NCI-H82 (cell line): ENCODE measurements at regions not wholly inside any gene's neighbourhood (a gene's known extent, or its start where the extent isn't known, plus 50 kb on each side); places are given as distances from the start of the nearest gene placed in this dataset.
"Not testable (repeated sequence)": the region's sequence is repeated elsewhere in the genome, so short reads cannot be mapped to it uniquely, and the experiment has no call there.

Experiments
- DNase-seq: peaks from one replicate; lab custom pipeline; 2025; lab: John Stamatoyannopoulos, UW

DNA sequence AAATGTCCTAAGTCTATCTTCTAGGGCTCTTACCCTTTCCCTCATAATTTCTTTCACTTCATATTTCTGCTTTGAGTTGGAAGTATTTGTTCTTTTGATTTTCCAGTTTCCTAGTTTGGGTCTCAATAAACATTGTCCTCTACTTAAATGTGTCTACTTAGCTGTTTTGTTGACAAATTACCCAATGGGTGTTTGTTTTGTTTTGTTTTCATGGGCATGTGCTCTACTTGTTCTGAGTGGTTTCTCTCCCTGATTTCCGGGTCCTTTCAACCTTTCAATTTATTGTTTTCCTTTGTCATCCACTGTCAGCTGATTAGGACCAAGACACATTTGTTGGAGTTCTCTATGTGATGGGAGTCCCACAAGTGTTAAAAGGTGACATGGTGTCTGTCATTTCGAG is 1181.4 kb downstream of the RPA4 start:
- DNase-seq: no peak

DNA sequence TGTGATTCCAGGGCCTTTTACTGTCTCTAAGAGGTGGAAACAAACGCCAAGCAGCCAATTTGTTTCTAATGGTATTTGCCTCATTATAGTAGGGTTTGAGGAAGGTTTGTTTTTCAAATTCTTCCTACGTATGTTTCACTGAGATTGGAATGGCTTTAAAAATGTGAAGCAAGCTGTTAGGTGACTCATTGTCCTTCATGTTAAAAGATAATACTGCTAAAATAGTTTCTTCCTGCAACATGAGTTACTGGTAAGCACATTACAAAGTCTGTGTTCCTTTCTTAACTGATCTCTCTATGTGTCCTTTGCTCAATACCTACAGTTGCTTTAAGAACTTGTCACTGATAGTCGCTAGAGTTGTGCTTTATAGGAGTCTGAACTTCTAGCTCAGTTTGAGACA is 1183.9 kb downstream of the RPA4 start:
- no peak for DNase-seq

DNA sequence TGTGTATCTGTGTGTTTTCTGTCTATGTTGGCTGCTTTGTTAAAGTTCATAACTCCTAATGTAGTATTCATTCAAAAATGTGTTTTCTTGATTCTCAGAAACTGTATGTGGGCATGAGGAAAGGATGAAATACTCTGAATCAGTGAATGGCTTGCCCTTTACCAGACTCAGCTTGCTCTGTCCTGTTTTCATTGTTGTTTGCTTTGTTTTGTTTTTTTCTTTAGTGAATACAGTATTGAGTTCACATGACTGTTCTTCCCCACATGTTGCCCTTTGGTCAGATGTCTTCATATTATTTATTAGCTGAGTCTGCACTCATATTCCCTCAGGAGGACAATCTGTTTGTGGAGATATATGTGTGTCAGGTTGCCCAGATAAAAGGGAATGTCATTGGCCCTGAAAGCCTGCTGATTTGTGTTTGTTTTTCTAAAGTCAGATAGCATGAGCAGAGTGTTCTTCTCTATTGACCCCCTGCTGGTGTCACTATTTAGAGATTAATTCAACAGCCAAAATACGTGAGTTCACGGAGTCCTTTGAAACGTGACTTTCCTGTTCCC is 1184.4 kb downstream of the RPA4 start:
- DNase-seq: no peak

DNA sequence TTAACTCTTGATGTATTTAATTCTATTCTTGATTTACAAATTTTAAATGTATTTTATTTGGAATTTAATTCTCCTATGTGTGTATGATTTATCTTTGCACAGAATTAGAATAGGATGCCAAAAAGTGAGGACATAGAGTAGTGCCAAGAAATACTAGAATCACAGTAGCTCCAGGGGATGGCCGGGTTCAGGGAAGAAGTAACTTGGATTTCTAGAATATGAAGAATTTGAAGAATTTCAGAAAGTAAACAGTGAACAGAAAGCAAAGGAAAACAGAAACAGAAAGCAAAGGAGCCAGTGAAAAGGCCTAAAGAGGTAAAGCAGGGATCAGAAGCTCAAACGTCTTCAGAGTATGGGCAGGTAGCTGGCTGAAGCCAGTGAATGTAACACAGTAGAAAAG is 1187.6 kb downstream of the RPA4 start:
- DNase-seq: no peak

DNA sequence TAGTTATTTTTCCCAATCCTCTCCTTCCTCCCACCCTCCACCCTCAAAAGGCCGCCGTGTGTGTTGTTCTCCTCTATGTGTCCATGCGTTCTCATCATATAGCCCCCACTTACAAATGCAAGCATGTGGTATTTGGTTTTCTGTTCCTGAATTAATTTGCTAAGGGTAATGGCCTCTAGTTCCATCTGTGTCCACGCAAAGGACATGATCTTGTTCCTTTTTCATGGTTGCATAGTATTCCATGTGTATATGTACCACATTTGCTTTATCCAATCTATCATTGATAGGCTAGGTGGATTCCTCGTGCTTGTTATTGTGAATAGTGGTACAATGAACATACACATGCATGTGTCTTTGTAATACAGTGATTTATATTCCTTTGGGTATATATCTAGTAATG is 1193.7 kb downstream of the RPA4 start:
- DNase-seq: no peak

DNA sequence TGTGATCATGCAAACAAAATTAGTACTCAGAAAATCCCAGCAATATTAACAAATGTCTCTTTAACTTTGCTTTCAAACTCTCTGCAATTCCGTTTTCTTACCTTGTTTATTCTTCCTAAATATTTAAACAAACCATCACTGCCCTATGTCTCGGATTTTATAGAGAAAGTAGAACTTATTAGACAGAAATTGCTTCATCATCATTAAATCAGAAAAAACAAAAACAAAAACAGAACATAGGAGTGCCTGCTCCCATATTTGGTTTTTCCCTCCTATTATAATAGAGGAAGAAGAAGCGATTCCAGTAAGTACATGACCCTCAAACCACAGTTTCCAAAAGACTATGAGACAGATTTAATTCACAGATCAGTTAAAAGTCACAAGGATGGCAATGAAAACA is 1228.0 kb downstream of the RPA4 start:
- DNase-seq: no peak

DNA sequence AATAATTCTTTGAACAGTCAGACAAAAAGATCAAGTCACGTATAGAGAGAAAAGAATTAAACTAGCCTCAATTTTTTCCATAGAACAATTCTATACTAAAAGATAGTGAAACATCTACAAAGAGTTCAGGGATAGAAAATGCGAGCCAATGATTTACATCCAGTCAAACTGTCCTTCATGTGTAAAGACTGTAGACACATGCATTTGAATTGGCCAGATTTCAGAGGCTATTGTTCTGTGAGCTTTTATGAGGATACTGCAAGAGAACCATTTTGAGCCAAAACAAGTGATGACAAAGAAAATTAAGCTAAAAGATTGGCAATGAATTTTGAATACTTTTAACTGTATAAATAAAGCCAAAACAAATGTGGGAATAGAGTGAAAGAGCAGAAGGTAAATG is 1230.3 kb downstream of the RPA4 start:
- no peak for DNase-seq

DNA sequence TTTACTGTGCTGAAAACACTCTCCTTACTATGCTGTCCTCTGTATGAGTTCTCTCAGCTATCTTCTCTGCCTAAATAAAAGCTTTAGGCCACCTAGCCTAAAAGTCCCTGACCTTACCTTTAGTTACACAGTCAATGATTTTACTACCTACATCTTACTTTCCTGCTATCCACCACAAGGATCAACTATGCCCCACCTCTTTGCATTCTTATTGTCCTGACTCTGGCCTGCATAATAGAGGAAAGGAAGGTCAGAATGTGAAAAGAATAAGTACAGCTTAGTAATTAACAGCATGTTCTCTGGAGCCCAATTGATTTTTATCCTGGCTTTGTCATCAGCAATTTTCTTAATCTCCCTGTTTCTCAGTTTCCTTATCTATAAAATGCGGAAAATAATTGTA is 1257.8 kb downstream of the RPA4 start:
- no peak for DNase-seq

DNA sequence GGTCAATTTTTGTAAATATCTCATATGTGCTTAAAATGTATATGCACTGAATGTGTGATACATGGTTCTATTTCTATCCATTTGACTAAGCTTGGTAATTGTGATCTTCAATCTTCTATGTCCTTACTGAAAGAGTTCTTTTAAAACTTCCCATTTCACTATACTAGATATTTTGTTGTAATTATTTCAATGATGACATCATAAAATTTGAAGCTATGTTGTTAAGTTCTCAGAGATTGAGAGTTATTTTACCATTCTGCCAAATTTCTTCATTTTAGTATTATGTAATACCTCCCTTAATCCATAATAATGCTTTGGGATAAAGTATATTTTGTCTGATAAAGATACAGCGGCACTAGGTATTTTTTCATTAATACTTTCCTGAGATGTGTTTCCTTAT is 1307.3 kb downstream of the RPA4 start:
- no peak for DNase-seq

DNA sequence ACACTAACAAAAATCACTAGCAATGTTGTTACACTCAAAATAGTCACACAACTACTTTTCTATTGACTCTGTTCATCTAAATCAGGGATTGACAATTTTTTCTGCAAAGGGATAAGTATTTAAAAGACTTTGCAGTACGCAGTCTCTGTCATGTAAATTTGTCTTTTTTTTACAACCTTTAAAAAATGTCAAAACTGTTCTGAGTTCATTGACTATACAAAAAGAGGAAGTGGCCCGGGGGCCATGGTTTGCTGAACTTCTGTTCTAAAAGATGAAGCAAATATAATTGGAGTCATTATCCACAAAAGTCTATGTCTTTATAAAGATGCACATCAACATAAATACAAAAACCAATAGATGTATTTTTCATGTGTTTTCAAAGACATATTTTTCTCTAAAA is 1310.3 kb downstream of the RPA4 start:
- no peak for DNase-seq

DNA sequence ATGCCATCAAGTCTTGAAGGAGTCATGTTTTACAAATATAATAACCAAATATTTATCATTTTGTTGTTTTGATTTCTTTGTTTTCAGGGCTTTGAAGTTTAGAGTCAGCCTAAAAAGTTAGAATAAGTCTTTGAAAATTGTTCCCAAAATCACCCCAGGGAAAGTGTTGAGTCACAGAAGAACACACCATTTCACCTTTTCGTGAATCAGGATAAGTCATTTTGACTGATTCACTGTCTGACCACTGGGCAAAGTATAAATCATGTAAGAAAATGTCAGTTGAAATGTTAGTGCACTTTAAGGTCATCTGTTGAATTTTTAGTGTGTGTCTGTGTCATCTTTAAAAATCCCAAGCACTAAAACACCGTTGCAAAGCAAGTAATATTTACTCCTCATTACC is 1320.1 kb downstream of the RPA4 start:
- no peak for DNase-seq

DNA sequence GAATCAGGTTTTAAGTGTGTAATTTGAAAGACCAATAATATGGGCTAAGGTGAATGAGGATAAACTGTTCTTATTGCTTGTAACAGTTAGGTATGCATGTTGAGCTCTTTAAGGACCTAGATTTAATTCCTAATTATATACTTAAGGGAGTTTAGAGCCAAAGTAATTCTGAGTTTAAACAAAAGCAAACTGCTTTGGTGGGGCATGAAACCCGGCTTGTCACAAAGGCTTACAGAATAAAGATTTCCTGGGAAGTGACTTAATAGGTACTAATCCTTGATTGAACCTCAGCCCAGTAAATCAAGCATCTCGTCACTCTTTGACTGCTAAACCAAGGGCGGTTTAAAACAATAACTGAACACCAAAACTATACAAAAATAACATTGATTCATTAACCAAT is 1324.2 kb downstream of the RPA4 start:
- DNase-seq: peak; percentile 87

DNA sequence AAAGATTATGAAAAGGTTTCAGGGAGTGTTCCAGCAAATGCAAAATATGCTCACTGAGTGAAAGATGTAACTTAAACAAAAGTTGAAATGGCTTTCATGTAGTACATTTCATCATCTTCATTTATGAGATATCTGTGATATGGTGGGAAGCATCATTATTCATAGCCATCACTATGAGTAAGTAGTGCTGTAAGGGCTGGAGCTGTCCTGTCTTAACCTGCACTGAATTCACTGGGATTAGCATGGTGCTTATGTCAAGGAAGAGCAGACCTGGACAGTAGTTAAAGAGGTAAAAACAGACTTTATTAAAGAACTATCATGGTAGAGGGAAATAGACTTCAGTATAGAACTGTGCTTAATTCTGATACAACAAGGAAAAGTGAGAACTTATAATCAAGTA is 1347.3 kb downstream of the RPA4 start:
- DNase-seq: no peak

DNA sequence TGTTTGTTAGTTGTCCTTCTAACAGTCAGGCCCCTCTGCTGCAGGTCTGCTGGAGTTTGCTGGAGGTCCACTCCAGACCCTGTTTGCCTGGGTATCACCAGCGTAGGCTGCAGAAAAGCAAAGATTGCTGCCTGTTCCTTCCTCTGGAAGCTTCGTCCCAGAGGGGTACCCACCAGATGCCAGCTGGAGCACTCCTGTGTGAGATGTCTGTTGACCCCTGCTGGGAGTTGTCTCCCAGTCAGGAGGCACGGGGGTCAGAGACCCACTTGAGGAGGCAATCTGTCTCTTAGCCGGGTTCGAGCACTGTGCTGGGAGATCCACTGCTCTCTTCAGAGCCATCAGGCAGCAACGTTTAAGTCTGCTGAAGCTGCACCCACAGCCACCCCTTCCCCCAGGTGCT is 1356.4 kb downstream of the RPA4 start:
- DNase-seq: not testable (repeated sequence)

DNA sequence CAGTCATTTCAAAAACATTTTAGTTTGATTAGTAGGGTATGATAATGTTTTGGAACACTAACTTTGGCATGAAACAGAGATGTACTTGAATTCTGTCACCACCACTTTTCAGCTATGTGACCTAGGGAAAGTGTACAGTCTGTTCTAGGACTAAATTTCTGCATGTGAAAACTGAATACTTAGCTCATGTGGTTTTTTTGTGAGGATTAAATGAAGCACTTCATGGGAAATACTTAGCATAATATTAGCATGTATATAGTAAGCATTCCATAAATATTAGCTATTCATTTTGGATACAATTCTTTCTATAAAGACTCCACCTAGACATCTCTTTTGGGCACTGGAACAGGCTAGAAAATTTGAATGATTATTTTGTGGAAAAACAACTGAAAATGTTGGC is 1379.4 kb downstream of the RPA4 start:
- no peak for DNase-seq

DNA sequence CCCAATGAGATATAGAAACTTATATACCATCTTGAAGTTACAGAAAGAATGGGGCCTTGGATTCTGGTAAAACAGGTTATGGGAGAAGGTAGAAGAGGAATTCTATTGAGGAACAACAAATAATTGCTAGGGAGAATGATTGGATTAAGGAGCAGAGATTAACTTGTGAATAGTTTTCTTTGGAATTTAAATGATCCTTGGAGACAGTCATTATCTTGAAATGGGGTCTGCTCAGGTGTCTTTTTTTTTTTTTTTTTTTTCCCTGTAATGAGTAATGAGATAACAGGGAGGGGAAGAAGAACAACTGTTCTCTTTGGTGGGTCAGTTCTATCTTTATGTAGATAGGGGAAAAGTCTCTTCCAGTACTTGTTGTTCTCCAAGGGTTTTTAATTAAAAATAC is 1406.0 kb downstream of the RPA4 start:
- peak; percentile 1 for DNase-seq

DNA sequence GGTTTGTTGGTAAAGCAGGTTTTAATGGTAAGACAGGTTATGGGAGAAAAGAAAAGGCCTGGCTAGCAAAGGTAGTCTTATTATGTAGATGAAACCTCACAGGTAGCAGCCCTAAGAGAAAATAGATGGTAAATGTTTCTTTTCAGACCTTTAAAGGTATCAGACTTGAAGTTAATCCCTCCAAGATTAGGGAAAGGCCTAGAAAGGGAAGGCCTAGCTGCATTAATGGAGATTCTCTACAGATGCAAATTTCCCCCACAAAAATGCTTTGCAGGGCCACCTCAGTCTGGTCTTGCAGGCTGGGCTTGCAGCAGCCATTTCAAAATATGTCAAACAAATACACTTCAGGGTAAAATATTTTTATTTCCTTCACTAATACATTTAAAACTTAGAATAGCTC is 1410.6 kb downstream of the RPA4 start:
- DNase-seq: no peak

DNA sequence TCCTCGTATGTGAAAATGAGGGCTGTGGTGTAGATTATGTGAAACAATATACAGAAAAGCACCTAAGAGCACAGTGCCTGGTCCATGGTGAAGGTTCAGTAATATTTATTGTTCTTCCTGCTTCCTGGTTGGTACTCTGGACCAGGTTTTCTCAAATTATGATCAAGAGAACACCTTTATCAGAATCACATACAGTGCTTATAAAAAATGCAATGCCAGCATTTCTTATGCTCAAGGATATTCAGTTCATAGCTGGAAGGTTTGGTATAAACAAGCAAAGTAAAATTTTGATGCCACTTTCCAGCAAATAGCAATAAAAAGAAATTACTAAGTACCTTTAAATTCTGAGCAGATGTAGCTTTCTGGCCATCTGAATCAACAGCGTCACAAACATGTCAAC is 1412.4 kb downstream of the RPA4 start:
- no peak for DNase-seq

DNA sequence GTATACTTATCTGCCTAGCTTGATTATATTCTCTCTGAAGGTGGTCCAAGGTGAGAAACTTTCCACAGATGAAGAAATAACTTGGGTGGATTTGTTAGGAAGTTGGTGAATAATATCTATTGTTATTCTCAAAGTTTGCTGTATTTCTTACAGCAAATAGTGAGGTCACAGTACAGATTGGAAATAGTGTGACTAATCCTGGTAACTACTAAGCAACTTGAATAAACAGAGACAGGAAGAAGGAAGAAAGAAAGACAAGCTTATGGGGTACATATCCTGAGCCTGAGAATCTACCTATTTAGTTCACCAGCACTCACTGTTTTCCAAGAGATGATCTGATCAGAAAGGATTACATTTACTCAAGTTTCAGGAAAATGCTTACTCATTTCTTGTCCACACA is 1416.1 kb downstream of the RPA4 start:
- DNase-seq: no peak

DNA sequence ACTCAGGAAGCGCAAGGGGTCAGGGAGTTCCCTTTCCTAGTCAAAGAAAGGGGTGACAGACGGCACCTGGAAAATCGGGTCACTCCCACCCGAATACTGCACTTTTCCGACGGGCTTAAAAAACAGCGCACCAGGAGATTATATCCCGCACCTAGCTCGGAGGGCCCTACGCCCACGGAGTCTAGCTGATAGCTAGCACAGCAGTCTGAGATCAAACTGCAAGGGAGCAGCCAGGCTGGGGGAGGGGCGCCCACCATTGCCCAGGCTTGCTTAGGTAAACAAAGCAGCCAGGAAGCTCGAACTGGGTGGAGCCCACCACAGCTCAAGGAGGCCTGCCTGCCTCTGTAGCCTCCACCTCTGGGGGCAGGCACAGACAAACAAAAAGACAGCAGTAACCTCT is 1416.8 kb downstream of the RPA4 start:
- not testable (repeated sequence) for DNase-seq

DNA sequence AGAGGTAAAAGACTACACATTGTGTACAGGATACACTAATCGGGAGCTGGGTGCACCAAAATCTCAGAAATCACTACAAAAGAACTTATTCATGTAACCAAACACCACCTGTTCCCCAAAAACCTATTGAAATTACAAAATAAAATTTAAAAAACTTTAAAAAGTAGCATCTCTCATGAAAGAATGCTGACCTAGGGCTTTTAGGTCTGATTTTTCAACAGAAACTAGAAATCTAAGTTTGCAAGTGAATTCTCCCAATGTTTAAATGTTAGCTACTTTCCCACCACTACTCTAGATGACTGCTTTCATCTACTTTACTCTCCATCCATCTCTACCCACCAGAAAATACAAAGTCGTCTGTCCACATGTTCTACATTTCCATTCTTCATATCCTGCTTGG is 1447.7 kb downstream of the RPA4 start:
- no peak for DNase-seq

DNA sequence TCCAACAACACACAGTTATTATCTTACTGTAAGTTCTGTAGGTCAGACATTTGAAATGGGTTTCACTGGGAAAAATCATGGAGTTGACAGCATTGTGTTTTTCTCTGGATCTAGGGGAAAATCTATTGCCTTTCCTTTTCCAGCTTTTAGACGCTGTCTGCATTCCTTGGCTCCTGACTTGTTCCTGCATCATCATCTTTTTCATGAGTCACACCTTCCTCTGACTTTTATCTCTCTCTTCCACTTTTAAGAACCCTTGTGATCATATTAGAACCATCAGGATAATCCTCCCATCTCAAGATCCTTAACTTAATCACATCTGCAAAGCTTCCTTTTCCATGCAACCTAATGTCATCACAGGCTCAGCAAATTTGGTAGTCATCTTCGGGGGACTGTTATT is 1454.8 kb downstream of the RPA4 start:
- peak; percentile 2 for DNase-seq

DNA sequence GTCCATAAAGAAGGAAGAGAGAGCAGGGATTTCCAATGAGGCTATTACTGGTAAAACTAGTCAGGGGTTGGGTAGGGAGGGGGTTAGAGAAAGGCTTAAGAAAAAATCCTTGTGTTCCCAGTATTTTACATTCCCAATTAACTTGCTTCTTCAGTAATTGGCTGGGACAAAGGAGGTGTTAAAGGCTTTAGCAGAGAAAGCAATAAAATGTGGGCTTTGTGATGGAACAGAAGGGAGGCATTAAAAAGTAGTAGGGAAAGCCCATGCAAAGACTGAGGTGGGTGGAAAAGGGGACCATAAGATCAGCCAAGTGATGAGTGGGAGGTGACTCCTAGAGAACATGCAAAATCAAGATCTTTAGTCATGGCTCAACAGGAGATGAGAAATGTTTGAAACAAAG is 1467.2 kb downstream of the RPA4 start:
- no peak for DNase-seq

DNA sequence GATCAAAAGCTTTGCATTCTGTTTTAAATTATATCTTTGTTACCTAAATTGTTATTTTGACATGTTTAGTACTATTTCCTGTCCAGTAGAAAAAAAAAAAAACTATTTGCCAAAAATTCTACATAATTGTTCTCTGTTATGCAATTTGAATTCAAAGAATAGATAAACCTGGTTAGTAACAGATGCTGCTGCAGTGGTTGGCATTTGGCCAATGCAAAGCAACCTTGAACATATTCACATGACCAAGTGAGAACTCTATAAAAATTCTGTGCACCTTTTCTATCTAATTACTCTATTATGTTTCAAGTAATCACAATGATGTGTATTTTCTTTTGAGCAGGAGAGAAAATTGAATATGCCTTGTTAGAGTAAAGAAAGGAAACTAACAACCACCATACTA is 1473.4 kb downstream of the RPA4 start:
- DNase-seq: peak; percentile 0

DNA sequence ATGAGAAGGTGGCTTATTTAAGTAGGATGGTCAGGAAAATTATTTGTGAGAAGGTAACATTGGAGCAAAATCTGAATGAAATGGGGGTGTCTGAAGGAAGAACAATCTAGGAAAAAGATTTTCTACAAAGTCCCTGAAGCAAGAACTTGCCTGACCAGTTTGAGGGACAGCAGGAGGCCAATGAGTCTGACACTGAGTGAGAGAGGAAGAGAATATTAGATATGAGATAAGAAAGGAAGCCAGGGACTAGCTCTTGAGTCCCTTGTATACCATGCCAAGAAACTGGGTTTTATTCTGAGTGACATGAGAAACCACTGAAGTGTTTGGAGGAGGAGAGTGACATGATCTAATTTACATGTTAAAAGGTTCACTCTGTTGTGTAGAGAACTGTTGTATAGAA is 1478.9 kb downstream of the RPA4 start:
- DNase-seq: no peak
